MM.1S (cell line): ENCODE measurements at regions not wholly inside any gene's neighbourhood (a gene's known extent, or its start where the extent isn't known, plus 50 kb on each side); places are given as distances from the start of the nearest gene placed in this dataset.

Experiments used
- DNase-seq: peaks from one replicate; pipeline ENCODE4 v3.0.0-alpha.2; 2015
- H2AFZ ChIP-seq: fragments of 300-600 bp; sonication (generic); 2 replicates; pipeline ENCODE4 v1.6.0; 2016; ENCODE audit warnings: antibody characterized with exemption, low read length
- H3F3A ChIP-seq: fragments of 300-600 bp; sonication (generic); 2 replicates; pipeline ENCODE4 v1.6.1; 2016; ENCODE audit warnings: mild to moderate bottlenecking, antibody characterized with exemption, low read length, moderate library complexity, mixed read lengths; ENCODE audit not compliant: insufficient read depth
- H3K27ac ChIP-seq: fragments of 300-600 bp; sonication (generic); 2 replicates; pipeline ENCODE4 v1.5.1; 2016; ENCODE audit warnings: mild to moderate bottlenecking, low read length
- H3K27me3 ChIP-seq: fragments of 300-600 bp; sonication (generic); replicated peaks from 2 replicates; pipeline ENCODE4 v1.6.0; 2016; ENCODE audit warnings: low read length; ENCODE audit not compliant: insufficient read depth
- H3K36me3 ChIP-seq: fragments of 300-600 bp; sonication (generic); replicated peaks from 2 replicates; pipeline ENCODE4 v1.6.1; 2016; ENCODE audit warnings: mild to moderate bottlenecking, low read length, mixed read lengths; ENCODE audit not compliant: insufficient read depth
- H3K4me1 ChIP-seq: fragments of 300-600 bp; sonication (generic); 2 replicates; pipeline ENCODE4 v1.6.1; 2016; ENCODE audit warnings: low read length, mixed read lengths
- H3K4me2 ChIP-seq: fragments of 300-600 bp; sonication (generic); 2 replicates; pipeline ENCODE4 v1.6.0; 2016; ENCODE audit warnings: low read depth, low read length
- H3K4me3 ChIP-seq: fragments of 300-600 bp; sonication (generic); 2 replicates; pipeline ENCODE4 v1.5.1; 2016; ENCODE audit warnings: low read length, mixed read lengths
- H3K79me2 ChIP-seq: fragments of 300-600 bp; sonication (generic); 2 replicates; pipeline ENCODE4 v1.6.1; 2016; ENCODE audit warnings: mixed run types, low read length, mixed read lengths
- H3K9ac ChIP-seq: fragments of 300-600 bp; sonication (generic); 2 replicates; pipeline ENCODE4 v1.6.1; 2016; ENCODE audit warnings: low read length, mixed read lengths
- H3K9me2 ChIP-seq: fragments of 300-600 bp; sonication (generic); replicated peaks from 2 replicates; pipeline ENCODE4 v1.6.1; 2016; ENCODE audit warnings: mild to moderate bottlenecking, low read length, mixed read lengths; ENCODE audit not compliant: insufficient read depth
- H3K9me3 ChIP-seq: fragments of 300-600 bp; sonication (generic); replicated peaks from 2 replicates; pipeline ENCODE4 v1.6.1; 2016; ENCODE audit warnings: mild to moderate bottlenecking, low read length, mixed read lengths; ENCODE audit not compliant: insufficient read depth
- H4K20me1 ChIP-seq: fragments of 300-600 bp; sonication (generic); 2 replicates; pipeline ENCODE4 v1.6.1; 2016; ENCODE audit warnings: mild to moderate bottlenecking, low read length, moderate library complexity, mixed read lengths; ENCODE audit not compliant: insufficient read depth
- EZH2 ChIP-seq: fragments of 300-600 bp; sonication (generic); optimal IDR thresholded peaks from 2 replicates; pipeline ENCODE3; 2017; ENCODE audit warnings: low read depth, mild to moderate bottlenecking, antibody characterized with exemption, low read length, mixed read lengths
- EZH2phosphoT487 ChIP-seq: fragments of 300-600 bp; sonication (generic); IDR thresholded peaks from 2 replicates; pipeline ENCODE4 v1.6.1; 2018; ENCODE audit warnings: antibody characterized with exemption, low read length
- TF ChIP-seq, protein P1 (sequence below): fragments of 300-600 bp; sonication (generic); IDR thresholded peaks from 2 replicates; pipeline ENCODE4 v1.5.1; 2016; ENCODE audit warnings: antibody characterized with exemption, low read length, mixed read lengths

DNA sequence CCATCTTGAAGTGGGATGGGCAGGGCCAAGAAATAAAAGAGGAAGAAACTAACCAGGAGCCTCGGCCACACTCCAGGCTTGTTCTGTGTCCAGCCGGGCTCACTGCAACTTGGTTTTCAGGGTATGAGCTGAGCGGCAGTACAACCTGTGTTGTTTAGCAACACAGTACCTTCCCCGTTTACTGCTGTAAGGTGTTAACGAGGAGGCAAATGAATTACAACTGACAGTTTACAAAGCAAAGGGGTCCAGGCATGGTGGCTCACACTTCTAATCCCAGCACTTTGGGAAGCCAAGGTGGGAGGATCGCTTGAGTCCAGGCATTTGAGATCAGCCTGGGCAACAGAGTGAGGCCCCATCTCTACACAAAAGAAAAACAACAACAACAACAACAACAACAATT, 481.3 kb upstream of the SULF2 start:
- H4K20me1 ChIP-seq: no peaks in the 10 kb centered on the region
- H3K4me1 ChIP-seq: no peaks in the 10 kb centered on the region
- TF ChIP-seq EZH2phosphoT487 (no peak), EZH2 (no peak)
- TF ChIP-seq, protein P1, sequence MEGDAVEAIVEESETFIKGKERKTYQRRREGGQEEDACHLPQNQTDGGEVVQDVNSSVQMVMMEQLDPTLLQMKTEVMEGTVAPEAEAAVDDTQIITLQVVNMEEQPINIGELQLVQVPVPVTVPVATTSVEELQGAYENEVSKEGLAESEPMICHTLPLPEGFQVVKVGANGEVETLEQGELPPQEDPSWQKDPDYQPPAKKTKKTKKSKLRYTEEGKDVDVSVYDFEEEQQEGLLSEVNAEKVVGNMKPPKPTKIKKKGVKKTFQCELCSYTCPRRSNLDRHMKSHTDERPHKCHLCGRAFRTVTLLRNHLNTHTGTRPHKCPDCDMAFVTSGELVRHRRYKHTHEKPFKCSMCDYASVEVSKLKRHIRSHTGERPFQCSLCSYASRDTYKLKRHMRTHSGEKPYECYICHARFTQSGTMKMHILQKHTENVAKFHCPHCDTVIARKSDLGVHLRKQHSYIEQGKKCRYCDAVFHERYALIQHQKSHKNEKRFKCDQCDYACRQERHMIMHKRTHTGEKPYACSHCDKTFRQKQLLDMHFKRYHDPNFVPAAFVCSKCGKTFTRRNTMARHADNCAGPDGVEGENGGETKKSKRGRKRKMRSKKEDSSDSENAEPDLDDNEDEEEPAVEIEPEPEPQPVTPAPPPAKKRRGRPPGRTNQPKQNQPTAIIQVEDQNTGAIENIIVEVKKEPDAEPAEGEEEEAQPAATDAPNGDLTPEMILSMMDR: no peak
- no peaks in the 10 kb centered on the region for H3K9me3 ChIP-seq
- no peak overlapping the region for H2AFZ ChIP-seq
- no peaks in the 10 kb centered on the region for H3K27me3 ChIP-seq
- H3K9me2 ChIP-seq: no peaks in the 10 kb centered on the region
- H3K4me2 ChIP-seq: no peak overlapping the region
- no peak overlapping the region for H3K9ac ChIP-seq
- H3K4me3 ChIP-seq: no peak overlapping the region
- H3K27ac ChIP-seq: no peak overlapping the region
- H3F3A ChIP-seq: no peaks in the 10 kb centered on the region
- H3K79me2 ChIP-seq: no peaks in the 10 kb centered on the region
- no peaks in the 10 kb centered on the region for H3K36me3 ChIP-seq
- DNase-seq: no peak

DNA sequence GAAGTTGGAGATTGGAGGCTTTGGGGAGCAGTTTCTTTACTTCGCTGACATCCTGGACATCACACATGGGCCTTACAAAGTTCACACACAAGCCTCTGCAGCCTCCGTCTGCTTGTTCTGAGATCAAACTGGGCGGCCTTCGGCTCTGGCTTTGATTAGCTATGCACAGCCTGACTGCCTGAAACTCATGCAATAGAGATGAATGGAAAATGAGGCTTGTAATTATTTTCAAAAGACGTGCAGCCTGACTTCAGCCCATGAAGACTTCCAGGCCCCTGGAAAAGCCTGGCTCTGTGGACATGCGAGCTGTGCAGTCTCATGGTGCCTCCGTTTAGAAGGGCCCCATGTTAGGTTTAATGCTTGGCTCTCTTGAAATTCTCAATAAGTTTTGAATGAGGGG, 480.5 kb upstream of the SULF2 start:
- TF ChIP-seq EZH2phosphoT487: no peak
- H3K27ac ChIP-seq: no peak overlapping the region
- no peak overlapping the region for H3K9ac ChIP-seq
- no peaks in the 10 kb centered on the region for H3K79me2 ChIP-seq
- H3K36me3 ChIP-seq: no peaks in the 10 kb centered on the region
- H3F3A ChIP-seq: no peaks in the 10 kb centered on the region
- no peak overlapping the region for H3K4me2 ChIP-seq
- no peaks in the 10 kb centered on the region for H4K20me1 ChIP-seq
- no peak overlapping the region for H2AFZ ChIP-seq
- H3K27me3 ChIP-seq: no peaks in the 10 kb centered on the region
- no peaks in the 10 kb centered on the region for H3K9me2 ChIP-seq
- no peak overlapping the region for H3K4me3 ChIP-seq
- DNase-seq: no peak
- no peaks in the 10 kb centered on the region for H3K9me3 ChIP-seq
- no peaks in the 10 kb centered on the region for H3K4me1 ChIP-seq

DNA sequence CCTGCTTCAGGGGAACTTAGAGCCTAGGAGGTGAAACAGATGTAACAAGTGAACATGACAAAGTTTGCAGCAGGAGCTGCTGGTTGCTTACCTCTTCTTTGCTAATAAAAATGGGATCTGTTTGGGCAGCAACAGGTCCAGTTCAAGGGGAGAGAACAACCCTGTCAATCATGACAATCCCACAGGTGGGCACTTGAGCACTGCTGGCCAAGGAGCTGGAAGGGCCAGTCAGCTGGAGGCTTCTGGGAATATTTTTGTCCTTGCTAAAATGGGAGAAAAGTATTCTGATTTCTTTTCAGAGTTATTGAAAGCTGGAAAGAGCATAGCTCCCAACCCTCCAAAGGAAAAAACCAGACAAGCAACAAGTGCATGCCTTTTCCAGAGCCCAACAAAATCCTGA, 477.7 kb upstream of the SULF2 start:
- TF ChIP-seq, protein P1: no peak
- no peak for TF ChIP-seq EZH2phosphoT487
- TF ChIP-seq EZH2: no peak
- no peaks in the 10 kb centered on the region for H3K9me2 ChIP-seq
- no peaks in the 10 kb centered on the region for H4K20me1 ChIP-seq
- H3K9ac ChIP-seq: no peak overlapping the region
- DNase-seq: no peak
- H2AFZ ChIP-seq: no peak overlapping the region
- H3F3A ChIP-seq: no peaks in the 10 kb centered on the region
- H3K27ac ChIP-seq: no peak overlapping the region
- no peaks in the 10 kb centered on the region for H3K79me2 ChIP-seq
- no peaks in the 10 kb centered on the region for H3K4me1 ChIP-seq
- no peaks in the 10 kb centered on the region for H3K36me3 ChIP-seq
- no peaks in the 10 kb centered on the region for H3K27me3 ChIP-seq
- H3K4me3 ChIP-seq: no peak overlapping the region
- no peak overlapping the region for H3K4me2 ChIP-seq
- H3K9me3 ChIP-seq: no peaks in the 10 kb centered on the region

DNA sequence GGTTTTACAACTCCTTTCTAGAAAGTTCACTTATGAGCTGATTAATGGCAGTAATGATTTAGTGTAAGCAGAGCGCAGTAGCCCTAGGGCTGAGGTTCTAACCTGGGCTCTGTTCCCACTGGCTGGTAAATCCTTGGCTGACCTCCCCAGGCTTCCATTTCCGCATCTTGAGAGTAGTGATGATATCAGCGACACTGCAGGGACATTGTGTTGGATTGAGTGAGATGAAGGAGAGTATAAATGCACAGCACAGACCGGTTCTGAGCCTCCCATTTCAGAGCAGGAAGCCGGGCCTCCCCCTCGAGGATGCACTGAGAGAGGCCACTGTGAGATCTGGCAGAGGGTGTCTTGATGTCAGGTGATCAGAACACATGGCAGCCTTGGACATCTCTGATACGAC, 477.2 kb upstream of the SULF2 start:
- Histone ChIP-seq H3K79me2 (no peaks in the 10 kb centered on the region), H3K4me2 (no peak overlapping the region), H3K27me3 (no peaks in the 10 kb centered on the region), H2AFZ (no peak overlapping the region), H3F3A (no peaks in the 10 kb centered on the region), H3K36me3 (no peaks in the 10 kb centered on the region), H3K9me2 (no peaks in the 10 kb centered on the region), H3K27ac (no peak overlapping the region), H3K4me1 (no peaks in the 10 kb centered on the region), H4K20me1 (no peaks in the 10 kb centered on the region), H3K9me3 (no peaks in the 10 kb centered on the region), H3K4me3 (no peak overlapping the region), H3K9ac (no peak overlapping the region)
- no peak for TF ChIP-seq EZH2
- no peak for TF ChIP-seq EZH2phosphoT487
- TF ChIP-seq, protein P1: no peak
- DNase-seq: no peak
